ENCODE measurements at regions not wholly inside any gene's neighbourhood (a gene's known extent, or its start where the extent isn't known, plus 50 kb on each side); places are given as distances from the start of the nearest gene placed in this dataset.

DNA sequence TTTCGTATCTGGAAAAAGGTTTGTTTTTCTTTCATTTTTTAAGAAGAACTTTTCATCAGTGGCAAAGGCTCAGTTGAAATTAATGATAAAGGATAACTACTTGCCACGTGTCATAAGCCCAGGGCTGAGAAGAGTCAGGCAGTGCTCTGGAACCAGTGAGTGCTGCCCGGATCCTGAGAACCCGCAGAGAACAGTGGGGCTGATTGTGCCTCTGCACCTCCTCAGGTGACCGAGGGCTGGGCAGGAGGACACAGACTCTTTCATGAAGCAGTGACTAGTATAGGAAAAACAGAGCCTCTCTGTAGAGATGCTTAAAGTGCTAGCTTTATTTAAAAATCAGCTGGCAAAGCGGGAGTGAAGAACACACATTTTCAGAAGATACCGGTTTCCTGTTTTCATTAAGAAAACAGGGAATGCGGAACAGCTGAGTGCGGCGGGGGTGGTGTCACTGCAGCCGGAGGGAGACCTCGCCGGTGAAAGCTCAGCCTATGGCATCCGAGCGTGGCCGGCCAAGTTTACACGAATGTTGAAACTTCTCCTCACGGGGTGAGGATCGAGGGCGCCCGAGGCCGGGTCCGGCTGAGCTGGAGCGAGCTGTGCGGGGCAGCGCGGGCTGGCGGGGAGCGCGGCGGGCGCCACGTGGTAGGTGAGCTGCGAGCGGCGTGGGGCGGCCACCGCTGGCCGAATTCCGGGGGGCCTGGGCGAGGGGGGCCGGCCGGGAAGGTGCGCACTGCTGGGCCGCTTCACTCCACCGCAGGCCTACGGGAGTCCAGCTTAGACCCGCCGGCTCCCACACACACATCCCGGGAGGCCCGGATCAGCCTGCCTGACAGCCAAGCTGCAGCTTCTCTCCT lies 134.7 kb upstream of the DMRT1 start:
- Histone ChIP-seq H3K27ac (no peak overlapping the region), H3K4me3 (peak overlapping the region; percentile 43), H2AFZ (replicated peaks) (peak overlapping the region; percentile 50), H3K4me1 (no peaks in the 10 kb centered on the region), H3K9me3 (ENCODE audit: low read depth) (no peaks in the 10 kb centered on the region), H3K27me3 (peaks cover 16% of the 10 kb centered on the region), H3K9ac (no peak overlapping the region), H3F3A (ENCODE audit: low read depth) (no peaks in the 10 kb centered on the region), H4K20me1 (ENCODE audit: low read depth) (peaks cover 3% of the 10 kb centered on the region), H3K36me3 (no peaks in the 10 kb centered on the region), H3K4me2 (peak overlapping the region; percentile 76), H3K79me2 (ENCODE audit: low read depth) (no peaks in the 10 kb centered on the region)
- Mint-ChIP-seq H3K4me3 (peak overlapping the region; percentile 80), H3K36me3 (peaks cover 12% of the 10 kb centered on the region), H3K9me3 (no peaks in the 10 kb centered on the region), H3K27me3 (ENCODE audit: insufficient read depth, low read depth) (peaks cover 4% of the 10 kb centered on the region), H3K27ac (no peak overlapping the region), H3K4me1 (peaks cover 15% of the 10 kb centered on the region)
- peak; percentile 53 for DNase-seq (ENCODE audit: low spot score)
- no peak for TF ChIP-seq EZH2phosphoT487 (IDR thresholded peaks at IDR 0.05)
- TF ChIP-seq, protein P1, sequence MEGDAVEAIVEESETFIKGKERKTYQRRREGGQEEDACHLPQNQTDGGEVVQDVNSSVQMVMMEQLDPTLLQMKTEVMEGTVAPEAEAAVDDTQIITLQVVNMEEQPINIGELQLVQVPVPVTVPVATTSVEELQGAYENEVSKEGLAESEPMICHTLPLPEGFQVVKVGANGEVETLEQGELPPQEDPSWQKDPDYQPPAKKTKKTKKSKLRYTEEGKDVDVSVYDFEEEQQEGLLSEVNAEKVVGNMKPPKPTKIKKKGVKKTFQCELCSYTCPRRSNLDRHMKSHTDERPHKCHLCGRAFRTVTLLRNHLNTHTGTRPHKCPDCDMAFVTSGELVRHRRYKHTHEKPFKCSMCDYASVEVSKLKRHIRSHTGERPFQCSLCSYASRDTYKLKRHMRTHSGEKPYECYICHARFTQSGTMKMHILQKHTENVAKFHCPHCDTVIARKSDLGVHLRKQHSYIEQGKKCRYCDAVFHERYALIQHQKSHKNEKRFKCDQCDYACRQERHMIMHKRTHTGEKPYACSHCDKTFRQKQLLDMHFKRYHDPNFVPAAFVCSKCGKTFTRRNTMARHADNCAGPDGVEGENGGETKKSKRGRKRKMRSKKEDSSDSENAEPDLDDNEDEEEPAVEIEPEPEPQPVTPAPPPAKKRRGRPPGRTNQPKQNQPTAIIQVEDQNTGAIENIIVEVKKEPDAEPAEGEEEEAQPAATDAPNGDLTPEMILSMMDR (IDR thresholded peaks at IDR 0.05) = no peak
- TF ChIP-seq EZH2 (IDR thresholded peaks at IDR 0.05) = no peak

DNA sequence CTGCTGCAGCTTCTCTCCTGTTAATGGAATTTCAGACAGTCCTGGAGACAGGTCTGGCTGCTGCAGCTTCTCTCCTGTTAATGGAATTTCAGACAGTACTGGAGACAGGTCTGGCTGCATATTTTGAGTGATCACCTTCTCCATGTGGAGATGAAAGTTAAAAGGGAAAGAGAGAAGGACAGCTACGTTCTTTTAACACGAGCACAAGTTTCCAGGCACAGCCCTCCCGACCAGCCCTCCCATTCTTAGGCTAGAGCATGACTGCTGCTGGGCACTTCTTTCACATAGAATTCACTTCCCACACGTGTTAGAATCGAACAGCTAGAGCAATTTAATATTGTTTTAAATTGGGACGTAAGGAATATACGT lies 133.3 kb upstream of the DMRT1 start:
- DNase-seq (ENCODE audit: low spot score) = no peak
- Histone ChIP-seq H3K27ac (no peak overlapping the region), H3K27me3 (peaks cover 16% of the 10 kb centered on the region), H4K20me1 (ENCODE audit: low read depth) (peaks cover 3% of the 10 kb centered on the region), H3K36me3 (no peaks in the 10 kb centered on the region), H3K4me1 (no peaks in the 10 kb centered on the region), H3K9ac (no peak overlapping the region), H3K79me2 (ENCODE audit: low read depth) (no peaks in the 10 kb centered on the region), H3F3A (ENCODE audit: low read depth) (no peaks in the 10 kb centered on the region), H3K4me3 (no peak overlapping the region), H3K9me3 (ENCODE audit: low read depth) (no peaks in the 10 kb centered on the region), H3K4me2 (no peak overlapping the region), H2AFZ (replicated peaks) (no peak overlapping the region)
- no peak overlapping the region for H3K27ac Mint-ChIP-seq
- no peaks in the 10 kb centered on the region for H3K9me3 Mint-ChIP-seq
- peak overlapping the region; percentile 8 for H3K4me3 Mint-ChIP-seq
- TF ChIP-seq EZH2phosphoT487 (IDR thresholded peaks at IDR 0.05) = no peak
- TF ChIP-seq, protein P1 (IDR thresholded peaks at IDR 0.05) = no peak
- no peak for TF ChIP-seq EZH2 (IDR thresholded peaks at IDR 0.05)
- peaks cover 23% of the 10 kb centered on the region for H3K36me3 Mint-ChIP-seq
- H3K27me3 Mint-ChIP-seq (ENCODE audit: insufficient read depth, low read depth) = peaks cover 4% of the 10 kb centered on the region
- peaks cover 15% of the 10 kb centered on the region for H3K4me1 Mint-ChIP-seq

DNA sequence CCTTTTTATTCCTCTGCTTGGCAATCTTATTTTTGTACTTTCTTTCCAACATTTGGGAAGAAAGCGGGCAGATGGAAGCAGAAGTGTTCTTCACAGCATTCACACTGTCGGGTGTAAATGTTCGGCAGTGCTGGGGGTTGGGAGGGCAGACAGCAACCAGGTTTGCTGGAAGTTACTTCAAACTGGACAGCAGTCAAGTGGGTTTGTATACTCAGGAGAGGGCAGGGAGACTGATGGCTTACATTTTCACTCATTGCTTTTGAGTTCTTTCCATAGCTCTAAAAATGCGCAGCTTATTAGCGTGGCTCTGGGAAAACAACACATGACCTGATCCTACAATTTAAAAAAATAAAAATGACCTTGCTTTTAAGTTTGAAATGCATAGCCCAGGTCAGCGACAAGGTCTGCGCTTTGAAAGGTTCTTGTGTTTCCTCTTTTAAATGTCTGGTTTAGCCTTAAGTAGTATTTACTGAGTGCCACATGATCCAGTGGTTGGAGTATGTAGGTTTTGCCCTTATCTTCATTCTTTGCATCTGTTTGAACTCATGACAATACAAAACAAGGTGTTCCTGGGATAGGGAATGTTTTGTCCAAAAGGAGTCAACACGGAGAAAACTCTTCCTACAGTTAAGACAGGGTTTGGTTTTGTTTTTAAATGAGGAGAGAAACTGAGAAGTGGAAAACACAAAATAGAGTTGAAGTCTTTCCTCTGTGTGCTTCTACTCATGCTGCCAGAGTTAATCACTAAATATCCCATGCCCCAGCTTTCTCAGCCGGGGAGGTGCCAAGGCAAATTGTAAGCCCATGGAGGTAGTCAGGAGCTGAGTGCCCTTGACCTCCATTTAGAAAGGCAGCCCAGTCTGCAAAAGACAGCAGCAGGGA lies 132.7 kb upstream of the DMRT1 start:
- Mint-ChIP-seq H3K27ac (no peak overlapping the region), H3K9me3 (no peaks in the 10 kb centered on the region), H3K36me3 (peaks cover 23% of the 10 kb centered on the region), H3K4me1 (peaks cover 15% of the 10 kb centered on the region), H3K27me3 (ENCODE audit: insufficient read depth, low read depth) (peaks cover 4% of the 10 kb centered on the region), H3K4me3 (peak overlapping the region; percentile 19)
- Histone ChIP-seq H3K4me3 (no peak overlapping the region), H2AFZ (replicated peaks) (no peak overlapping the region), H3K27ac (no peak overlapping the region), H3K36me3 (no peaks in the 10 kb centered on the region), H3K9ac (no peak overlapping the region), H3K79me2 (ENCODE audit: low read depth) (no peaks in the 10 kb centered on the region), H4K20me1 (ENCODE audit: low read depth) (peaks cover 3% of the 10 kb centered on the region), H3K4me1 (no peaks in the 10 kb centered on the region), H3K9me3 (ENCODE audit: low read depth) (no peaks in the 10 kb centered on the region), H3K4me2 (no peak overlapping the region), H3F3A (ENCODE audit: low read depth) (no peaks in the 10 kb centered on the region), H3K27me3 (peaks cover 16% of the 10 kb centered on the region)
- DNase-seq (ENCODE audit: low spot score) = no peak
- TF ChIP-seq, protein P1 (IDR thresholded peaks at IDR 0.05) = no peak
- TF ChIP-seq EZH2 (IDR thresholded peaks at IDR 0.05) (no peak), EZH2phosphoT487 (IDR thresholded peaks at IDR 0.05) (no peak)
